Gastroesophageal sphincter (tissue), 4 donors: ENCODE measurements at regions not wholly inside any gene's neighbourhood (a gene's known extent, or its start where the extent isn't known, plus 50 kb on each side); places are given as distances from the start of the nearest gene placed in this dataset.

Experiments used
- ATAC-seq: fragments of 150-250 bp; one replicate; pipeline ENCODE4 v1.9.1; 2016; ENCODE audit warnings: mild to moderate bottlenecking, moderate library complexity
- H3K27ac ChIP-seq, 4 donors: fragments of 200-600 bp; sonication (generic) in 3 of 4; 1 replicate in 3 of 4; 2 replicates in 1 of 4; pipeline ENCODE4 v1.5.1; 2016 to 2019
- H3K27me3 ChIP-seq: fragments of 200-600 bp; sonication (generic); one replicate; pipeline ENCODE4 v1.5.1; 2019
- H3K36me3 ChIP-seq, 2 donors: fragments of 200-600 bp; sonication (generic); one replicate each; pipeline ENCODE4 v1.5.1; 2019; ENCODE audit warnings: control low read depth in 1 of 2
- H3K4me1 ChIP-seq, 3 donors: fragments of 200-600 bp; sonication (generic); 1 replicate in 2 of 3; 2 replicates in 1 of 3; pipeline ENCODE4 v1.5.1; 2016 to 2019; ENCODE audit warnings: control low read depth in 2 of 3
- H3K4me3 ChIP-seq, 2 donors: fragments of 200-600 bp; sonication (generic); one replicate each; pipeline ENCODE4 v1.5.1; 2019; ENCODE audit warnings: mild to moderate bottlenecking in 1 of 2, moderate library complexity in 1 of 2
- H3K9me3 ChIP-seq, 3 donors: fragments of 200-600 bp; sonication (generic); one replicate each; pipeline ENCODE4 v1.5.1; 2017 to 2019; ENCODE audit warnings: control low read depth in 2 of 3
- CTCF ChIP-seq, 4 experiments: fragments of 200-600 bp in 2 of 4; fragments of 450-650 bp in 2 of 4; sonication (generic) in 1 of 4; IDR thresholded peaks; one replicate each; pipeline ENCODE4 v1.5.1; 2017 to 2019; ENCODE audit warnings: antibody characterized with exemption in 4 of 4, mild to moderate bottlenecking in 2 of 4, moderate library complexity in 2 of 4
- EP300 ChIP-seq: sonication (generic); formaldehyde crosslinking; IDR thresholded peaks from one replicate; pipeline ENCODE4 v1.6.1; 2017; ENCODE audit warnings: antibody characterized with exemption, mild to moderate bottlenecking
- POLR2A ChIP-seq, 2 donors: fragments of 450-650 bp; IDR thresholded peaks; one replicate each; pipeline ENCODE4 v1.6.1; 2017; ENCODE audit warnings: antibody characterized with exemption in 2 of 2, mild to moderate bottlenecking in 2 of 2, moderate library complexity in 1 of 2
- POLR2AphosphoS5 ChIP-seq: sonication (generic); formaldehyde crosslinking; IDR thresholded peaks from one replicate; pipeline ENCODE4 v1.6.1; 2017; ENCODE audit warnings: antibody characterized with exemption
- WGBS, 2 donors: methylation state at CpG; one replicate each; pipeline ENCODE4 v1.1.5; 2018; ENCODE audit warnings: low coverage in 1 of 2; 5-methylcytosine and 5-hydroxymethylcytosine counted together

- no peak for ATAC-seq
- Histone ChIP-seq H3K27me3 (no peaks in the 10 kb centered on the region), H3K4me3 (no peak overlapping the region), H3K36me3 (no peaks in the 10 kb centered on the region), H3K27ac (no peak overlapping the region), H3K4me1 (no peaks in the 10 kb centered on the region), H3K9me3 (no peaks in the 10 kb centered on the region)
- TF ChIP-seq POLR2A (IDR thresholded peaks at IDR 0.05) (no peak), POLR2AphosphoS5 (no peak), EP300 (no peak), CTCF (IDR thresholded peaks at IDR 0.05) (no peak)
- 100% methylated on average over 1 of the region's 1 CpG for WGBS, 2 donors
Observed at GRCh38 chr1:101109791-101110190, 84.2 kb upstream of the DPH5 start.

- 50 to 81% methylated on average over 1 to 3 of the region's 3 CpGs for WGBS, 2 donors
- no peak for TF ChIP-seq EP300
- no peak for TF ChIP-seq POLR2AphosphoS5
- TF ChIP-seq CTCF (IDR thresholded peaks at IDR 0.05), result no peak
- TF ChIP-seq POLR2A (IDR thresholded peaks at IDR 0.05), result no peak
- no peak overlapping the region for H3K4me3 ChIP-seq
- H3K27me3 ChIP-seq, result no peaks in the 10 kb centered on the region
- no peak overlapping the region for H3K27ac ChIP-seq
- H3K4me1 ChIP-seq, result no peaks in the 10 kb centered on the region
- H3K9me3 ChIP-seq, result no peaks in the 10 kb centered on the region
- no peak for ATAC-seq
- H3K36me3 ChIP-seq, result no peaks in the 10 kb centered on the region
Observed at GRCh38 chr1:101108111-101108500, 82.5 kb upstream of the DPH5 start.

- no peak overlapping the region for H3K4me3 ChIP-seq
- no peak for TF ChIP-seq EP300
- no peak for TF ChIP-seq POLR2A (IDR thresholded peaks at IDR 0.05)
- WGBS, 2 donors, result 87 to 88% methylated on average over 2 of the region's 2 CpGs
- H3K9me3 ChIP-seq, result no peaks in the 10 kb centered on the region
- ATAC-seq, result no peak
- H3K27me3 ChIP-seq, result no peaks in the 10 kb centered on the region
- no peaks in the 10 kb centered on the region for H3K36me3 ChIP-seq
- H3K27ac ChIP-seq, result no peak overlapping the region
- H3K4me1 ChIP-seq, result no peaks in the 10 kb centered on the region
Observed at GRCh38 chr1:101107496-101108110, 82.0 kb upstream of the DPH5 start.

GRCh38 chr1:101105877-101106276, 80.3 kb upstream of the DPH5 start:
- no peak overlapping the region for H3K27ac ChIP-seq
- H3K4me1 ChIP-seq, result no peaks in the 10 kb centered on the region
- no peaks in the 10 kb centered on the region for H3K27me3 ChIP-seq
- 57% methylated on average over 2 of the region's 2 CpGs; no CpG with 5 or more reads in 1 of the 2 donors for WGBS, 2 donors
- TF ChIP-seq EP300 (no peak), POLR2AphosphoS5 (no peak), POLR2A (IDR thresholded peaks at IDR 0.05) (no peak), CTCF (IDR thresholded peaks at IDR 0.05) (no peak)
- no peaks in the 10 kb centered on the region for H3K9me3 ChIP-seq
- no peak overlapping the region for H3K4me3 ChIP-seq
- H3K36me3 ChIP-seq, result no peaks in the 10 kb centered on the region
- ATAC-seq, result no peak

GRCh38 chr1:101102426-101103156, 77.0 kb upstream of the DPH5 start:
- H3K27me3 ChIP-seq, result no peaks in the 10 kb centered on the region
- no peaks in the 10 kb centered on the region for H3K4me1 ChIP-seq
- no peak for TF ChIP-seq CTCF (IDR thresholded peaks at IDR 0.05)
- no peak for TF ChIP-seq POLR2A (IDR thresholded peaks at IDR 0.05)
- TF ChIP-seq POLR2AphosphoS5, result no peak
- TF ChIP-seq EP300, result no peak
- WGBS, 2 donors, result 66 to 79% methylated on average over 2 of the region's 2 CpGs
- H3K36me3 ChIP-seq, result no peaks in the 10 kb centered on the region
- ATAC-seq, result no peak
- H3K27ac ChIP-seq, result no peak overlapping the region
- H3K9me3 ChIP-seq, result no peaks in the 10 kb centered on the region
- H3K4me3 ChIP-seq, result no peak overlapping the region
